Skeletal muscle tissue (tissue), 3 donors: ENCODE measurements at regions not wholly inside any gene's neighbourhood (a gene's known extent, or its start where the extent isn't known, plus 50 kb on each side); places are given as distances from the start of the nearest gene placed in this dataset.

Source experiments
- H3K27ac ChIP-seq: one replicate; pipeline ENCODE4 v1.7.0; 2013; ENCODE audit warnings: mild to moderate bottlenecking, low read depth, low read length, inconsistent platforms
- H3K27me3 ChIP-seq, 3 donors: one replicate each; pipeline ENCODE4 v1.7.0; 2013; ENCODE audit warnings: low read length in 3 of 3; ENCODE audit not compliant: control insufficient read depth in 3 of 3, insufficient read depth in 3 of 3
- H3K36me3 ChIP-seq, 3 donors: one replicate each; pipeline ENCODE4 v1.7.0; 2013; ENCODE audit warnings: low read length in 3 of 3; ENCODE audit not compliant: control insufficient read depth in 3 of 3, insufficient read depth in 3 of 3
- H3K4me1 ChIP-seq, 3 donors: one replicate each; pipeline ENCODE4 v1.7.0; 2013; ENCODE audit warnings: low read length in 3 of 3, mild to moderate bottlenecking in 3 of 3; ENCODE audit not compliant: control insufficient read depth in 3 of 3, insufficient read depth in 3 of 3
- H3K4me3 ChIP-seq, 3 donors: one replicate each; pipeline ENCODE4 v1.7.0; 2013; ENCODE audit warnings: low read length in 3 of 3
- H3K9ac ChIP-seq, 3 donors: one replicate each; pipeline ENCODE4 v1.7.0; 2013; ENCODE audit warnings: low read length in 3 of 3, mild to moderate bottlenecking in 3 of 3, moderate library complexity in 2 of 3, low read depth in 1 of 3
- H3K9me3 ChIP-seq, 3 donors: one replicate each; pipeline ENCODE4 v1.7.0; 2013; ENCODE audit warnings: low read length in 3 of 3; ENCODE audit not compliant: control insufficient read depth in 3 of 3
- donor health status: Osteomylitis.

DNA sequence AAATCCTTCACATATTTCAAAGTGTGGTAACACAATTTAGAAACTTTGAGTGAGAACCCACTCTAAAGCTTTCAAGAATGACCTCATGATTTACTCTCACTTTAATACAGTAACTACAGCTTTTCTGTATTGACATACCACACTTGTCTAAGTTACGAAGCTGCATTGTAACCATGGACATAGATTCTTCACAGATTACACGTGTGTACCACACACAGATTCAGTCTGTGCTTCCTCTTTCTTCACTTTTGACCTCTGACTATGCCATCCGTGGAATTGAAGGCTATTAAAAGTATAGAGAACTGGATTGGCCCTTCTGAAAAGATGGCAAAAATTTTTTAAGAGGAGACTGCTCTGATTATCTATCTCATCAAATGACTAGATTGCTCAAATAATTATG is 172.7 kb downstream of the TANC2 start:
- H3K27ac ChIP-seq, result no peak overlapping the region
- no peaks in the 10 kb centered on the region for H3K36me3 ChIP-seq
- no peak overlapping the region for H3K4me3 ChIP-seq
- no peaks in the 10 kb centered on the region for H3K4me1 ChIP-seq
- H3K27me3 ChIP-seq, result no peaks in the 10 kb centered on the region
- no peaks in the 10 kb centered on the region for H3K9me3 ChIP-seq
- H3K9ac ChIP-seq, result no peak overlapping the region

DNA sequence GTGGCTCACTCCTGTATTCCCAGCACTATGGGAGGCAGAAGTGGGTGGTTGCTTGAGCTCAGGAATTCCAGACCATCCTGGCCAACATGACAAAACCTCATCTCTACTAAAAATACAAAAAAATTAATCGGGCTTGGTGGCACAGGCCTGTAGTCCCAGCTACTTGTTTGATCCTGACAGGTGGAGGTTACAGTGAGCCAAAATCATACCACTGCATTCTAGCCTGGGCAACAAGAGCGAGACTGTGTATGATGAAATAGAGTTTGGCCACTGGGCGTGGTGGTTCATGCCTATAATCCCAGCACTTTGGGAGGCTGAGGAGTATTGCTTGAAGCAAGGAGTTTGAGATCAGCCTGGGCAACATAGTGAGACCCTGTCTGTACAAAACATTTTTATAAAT is 173.3 kb downstream of the TANC2 start:
- no peaks in the 10 kb centered on the region for H3K4me1 ChIP-seq
- no peak overlapping the region for H3K4me3 ChIP-seq
- no peaks in the 10 kb centered on the region for H3K27me3 ChIP-seq
- H3K27ac ChIP-seq, result no peak overlapping the region
- H3K9ac ChIP-seq, result no peak overlapping the region
- no peaks in the 10 kb centered on the region for H3K9me3 ChIP-seq
- no peaks in the 10 kb centered on the region for H3K36me3 ChIP-seq

DNA sequence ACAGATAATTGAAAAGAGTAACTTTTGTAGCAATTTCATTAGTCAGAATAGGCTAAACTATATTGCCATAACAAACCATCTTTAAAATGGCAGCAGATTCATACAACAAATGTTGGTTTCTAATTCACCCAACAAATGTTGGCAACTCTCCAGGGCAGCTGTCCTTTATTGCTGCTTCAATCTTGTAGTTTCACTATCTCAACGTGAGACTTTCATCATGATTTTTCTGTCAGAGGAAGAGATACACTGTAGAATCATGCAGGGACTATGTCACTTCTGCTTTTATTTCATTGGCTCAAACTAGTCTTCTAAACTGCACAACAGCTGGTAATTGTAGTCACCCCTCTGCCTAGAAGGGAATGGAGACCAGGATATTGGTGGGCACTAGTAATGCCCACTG is 174.2 kb downstream of the TANC2 start:
- H3K9ac ChIP-seq, result no peak overlapping the region
- H3K27ac ChIP-seq, result no peak overlapping the region
- H3K9me3 ChIP-seq, result peaks cover 0 to 1% (median 0%) of the 10 kb centered on the region in 3 donors
- no peaks in the 10 kb centered on the region for H3K36me3 ChIP-seq
- no peaks in the 10 kb centered on the region for H3K4me1 ChIP-seq
- H3K4me3 ChIP-seq, result no peak overlapping the region
- no peaks in the 10 kb centered on the region for H3K27me3 ChIP-seq

DNA sequence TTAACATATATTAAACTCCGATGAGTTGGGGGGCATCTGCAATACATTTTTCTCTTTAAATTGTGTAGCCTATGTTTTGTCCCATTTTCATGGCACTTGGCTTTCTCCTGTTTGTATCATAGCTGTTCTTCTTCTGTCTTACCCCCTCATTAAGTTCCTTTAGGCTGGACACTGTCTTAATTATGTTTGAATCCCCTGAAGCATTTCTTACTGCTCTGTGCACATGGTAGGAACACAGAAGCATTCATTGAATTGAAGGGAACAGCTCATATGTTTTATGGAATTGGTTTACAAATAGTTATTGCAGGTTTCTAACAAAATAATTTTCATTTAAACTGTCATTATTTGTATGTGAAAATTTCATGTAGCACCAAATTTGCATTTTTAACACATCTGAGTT is 176.8 kb downstream of the TANC2 start:
- Histone ChIP-seq H3K27ac (no peak overlapping the region), H3K27me3 (no peaks in the 10 kb centered on the region), H3K9me3 (peaks cover 0 to 1% (median 0%) of the 10 kb centered on the region in 3 donors), H3K4me3 (no peak overlapping the region), H3K9ac (no peak overlapping the region), H3K36me3 (no peaks in the 10 kb centered on the region), H3K4me1 (no peaks in the 10 kb centered on the region)

DNA sequence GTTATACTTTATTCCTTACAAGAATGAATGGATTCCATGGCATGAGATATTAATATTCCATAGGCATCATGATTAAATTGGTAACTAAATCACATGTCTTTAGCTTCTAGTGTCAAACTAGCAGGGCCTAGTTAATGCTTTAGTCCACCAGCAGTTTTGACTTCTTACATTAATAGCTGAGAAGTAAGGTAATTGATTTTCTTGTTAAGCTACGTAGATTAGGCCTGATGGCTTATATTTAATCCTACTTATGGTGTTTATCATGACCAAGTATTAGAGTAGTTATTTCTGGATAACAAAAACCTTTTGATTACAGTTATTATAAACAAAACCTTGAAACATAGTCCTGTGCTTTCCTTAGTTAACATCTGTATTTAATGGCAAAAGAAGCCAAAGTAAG is 184.5 kb downstream of the TANC2 start:
- Histone ChIP-seq H3K27me3 (no peaks in the 10 kb centered on the region), H3K4me1 (no peaks in the 10 kb centered on the region), H3K9ac (no peak overlapping the region), H3K36me3 (no peaks in the 10 kb centered on the region), H3K27ac (no peak overlapping the region), H3K4me3 (no peak overlapping the region), H3K9me3 (no peaks in the 10 kb centered on the region)

DNA sequence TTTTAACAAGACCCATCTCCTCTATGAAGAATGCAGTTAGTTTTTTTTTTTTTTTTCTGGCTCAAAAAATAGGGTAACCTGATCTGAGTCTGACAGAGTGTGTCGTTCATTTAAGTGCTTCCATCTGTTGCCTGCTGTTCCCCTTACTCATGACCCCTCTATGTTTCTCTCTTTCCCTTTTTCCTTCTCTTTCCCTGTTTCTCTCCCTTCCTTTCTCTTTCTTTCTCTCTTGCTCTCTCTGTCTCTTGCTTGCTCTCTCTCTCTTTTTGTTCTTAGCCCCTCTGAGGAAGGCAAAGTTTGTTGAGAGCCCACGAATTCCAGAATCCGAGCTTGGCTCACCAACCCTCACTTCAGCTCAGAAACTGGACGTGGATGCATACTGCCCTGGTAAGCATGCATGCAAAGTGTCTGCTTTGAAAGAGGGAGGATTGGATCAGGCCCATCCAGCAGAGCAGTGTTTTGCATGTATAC is 185.0 kb downstream of the TANC2 start:
- H3K4me1 ChIP-seq, result no peaks in the 10 kb centered on the region
- H3K36me3 ChIP-seq, result no peaks in the 10 kb centered on the region
- H3K9ac ChIP-seq, result no peak overlapping the region
- peak overlapping the region; percentile 42 for H3K27ac ChIP-seq
- no peaks in the 10 kb centered on the region for H3K27me3 ChIP-seq
- peak overlapping the region in 1 of 3 donors; percentile 7 for H3K4me3 ChIP-seq
- no peaks in the 10 kb centered on the region for H3K9me3 ChIP-seq

DNA sequence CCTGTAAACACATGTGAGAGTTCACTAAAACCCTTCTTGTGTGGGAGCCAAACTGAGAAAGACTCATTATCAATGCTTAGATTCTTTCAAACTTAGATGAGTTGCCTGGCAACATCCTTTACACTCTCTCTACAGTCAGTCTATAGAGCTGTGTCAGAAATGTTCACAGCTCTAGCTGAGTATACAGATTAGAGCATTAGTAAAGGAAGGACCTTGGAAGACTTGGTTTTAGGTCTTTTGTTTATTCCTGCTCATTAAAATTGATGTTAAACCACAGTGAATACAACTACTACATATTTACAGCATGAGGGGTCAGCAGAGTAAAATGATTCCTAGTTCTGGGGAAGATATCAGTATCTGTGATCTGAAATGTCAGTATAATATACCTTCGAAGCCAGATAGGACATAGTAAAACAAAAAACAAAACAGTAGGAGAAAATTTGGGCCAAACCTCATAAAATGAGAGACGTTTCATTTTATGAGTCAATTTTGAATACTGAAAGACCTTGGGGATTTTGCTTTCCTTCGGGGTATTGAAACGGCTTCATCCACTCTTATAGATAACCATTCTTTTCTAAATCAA is 186.0 kb downstream of the TANC2 start:
- Histone ChIP-seq H3K4me3 (peak overlapping the region in 1 of 3 donors; percentile 16), H3K36me3 (no peaks in the 10 kb centered on the region), H3K9ac (no peak overlapping the region), H3K27ac (no peak overlapping the region), H3K9me3 (no peaks in the 10 kb centered on the region), H3K27me3 (no peaks in the 10 kb centered on the region), H3K4me1 (no peaks in the 10 kb centered on the region)

DNA sequence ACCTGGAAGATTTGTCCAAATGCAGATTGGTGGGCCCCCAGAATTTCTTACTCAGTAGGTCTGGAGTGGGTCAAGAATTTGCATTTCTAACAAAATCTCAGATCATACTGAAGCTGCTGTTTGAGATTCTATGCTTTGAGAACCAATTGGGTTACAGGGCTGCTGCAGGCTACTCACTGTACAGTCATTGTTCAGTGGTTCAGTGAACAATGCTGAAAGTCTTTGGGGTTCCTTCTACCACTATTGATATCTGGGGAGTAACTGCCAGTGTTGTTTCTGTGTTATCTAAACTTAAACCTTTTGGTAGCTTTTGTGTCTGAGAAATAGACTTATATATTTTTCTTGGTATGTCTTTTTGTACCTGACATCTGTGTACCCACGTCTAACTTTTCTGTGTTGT is 187.5 kb downstream of the TANC2 start:
- no peaks in the 10 kb centered on the region for H3K27me3 ChIP-seq
- H3K4me1 ChIP-seq, result no peaks in the 10 kb centered on the region
- H3K27ac ChIP-seq, result no peak overlapping the region
- no peak overlapping the region for H3K9ac ChIP-seq
- H3K4me3 ChIP-seq, result no peak overlapping the region
- no peaks in the 10 kb centered on the region for H3K36me3 ChIP-seq
- no peaks in the 10 kb centered on the region for H3K9me3 ChIP-seq

DNA sequence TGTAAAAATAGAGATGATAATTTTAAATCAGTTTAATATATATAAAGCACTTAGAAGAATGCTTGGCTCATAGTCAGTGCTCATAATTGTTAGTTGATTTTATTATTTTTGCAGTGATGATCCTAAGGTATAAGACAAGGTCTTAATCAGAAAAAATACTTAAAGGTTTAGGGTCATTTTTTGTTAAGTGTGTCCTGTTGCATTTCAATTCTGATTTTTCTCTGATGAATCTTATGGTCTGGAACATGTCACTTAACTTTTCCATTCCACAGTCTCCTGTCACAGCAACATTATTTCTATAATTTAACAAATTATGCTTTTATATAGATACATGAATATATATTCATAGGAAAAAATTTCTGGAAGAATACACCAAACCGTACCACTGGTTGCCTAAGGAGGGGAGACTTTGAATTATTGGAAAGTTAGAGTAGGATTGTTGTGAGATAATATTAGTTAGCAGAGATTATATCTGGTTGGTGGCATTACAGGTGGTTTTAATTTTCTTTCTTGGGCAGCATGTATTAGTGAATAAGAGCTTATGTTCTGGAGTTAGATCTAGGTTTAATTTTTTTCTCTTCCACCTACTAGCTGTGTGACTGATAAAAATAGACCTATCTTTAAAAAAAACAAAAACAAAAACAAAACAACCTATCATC is 188.7 kb downstream of the TANC2 start:
- H3K4me3 ChIP-seq, result no peak overlapping the region
- no peak overlapping the region for H3K27ac ChIP-seq
- H3K4me1 ChIP-seq, result no peaks in the 10 kb centered on the region
- H3K9ac ChIP-seq, result no peak overlapping the region
- no peaks in the 10 kb centered on the region for H3K9me3 ChIP-seq
- no peaks in the 10 kb centered on the region for H3K27me3 ChIP-seq
- H3K36me3 ChIP-seq, result no peaks in the 10 kb centered on the region

DNA sequence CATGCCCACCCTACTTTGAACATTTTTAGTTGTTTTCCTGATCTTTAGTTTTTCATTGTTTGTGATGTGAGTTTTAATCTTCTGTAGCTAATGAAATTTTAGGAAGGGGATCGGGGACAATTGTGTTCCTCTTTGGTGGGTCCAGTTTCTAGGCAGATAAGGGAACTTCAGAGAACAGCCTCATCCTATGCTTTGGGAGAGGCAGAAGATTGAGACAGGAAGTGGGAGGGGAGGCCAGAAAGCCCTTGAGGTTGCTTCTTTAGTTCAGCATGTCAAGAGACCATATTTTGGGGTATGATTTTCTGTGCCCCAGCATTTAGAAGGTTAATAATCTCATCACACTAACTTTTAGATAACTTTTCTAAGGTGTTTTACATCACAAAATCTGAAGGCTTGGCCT is 191.0 kb downstream of the TANC2 start:
- Histone ChIP-seq H3K27ac (no peak overlapping the region), H3K4me1 (no peaks in the 10 kb centered on the region), H3K9me3 (no peaks in the 10 kb centered on the region), H3K27me3 (no peaks in the 10 kb centered on the region), H3K9ac (no peak overlapping the region), H3K36me3 (no peaks in the 10 kb centered on the region), H3K4me3 (no peak overlapping the region)
